Stimulated activated CD4-positive, alpha-beta T cell treated with anti-CD3 and anti-CD28 coated beads, Interleukin-2, amount 100 ng/mL, for 24 hours (primary cell): ENCODE measurements at regions not wholly inside any gene's neighbourhood (a gene's known extent, or its start where the extent isn't known, plus 50 kb on each side); places are given as distances from the start of the nearest gene placed in this dataset.
"Not testable (repeated sequence)": the region's sequence is repeated elsewhere in the genome, so short reads cannot be mapped to it uniquely, and the experiment has no call there.

Source experiments
- DNase-seq, 2 donors: peaks; one replicate each; pipeline ENCODE4 v3.0.0-alpha.2; 2020

- no peak for DNase-seq
Measured at GRCh38 chr2:163046615-163047014, 208.0 kb upstream of the KCNH7 start.

GRCh38 chr2:163045830-163046229, 207.3 kb upstream of the KCNH7 start:
- no peak for DNase-seq

GRCh38 chr2:163044114-163044513, 205.5 kb upstream of the KCNH7 start:
- DNase-seq, result no peak

- no peak for DNase-seq
Measured at GRCh38 chr2:163043201-163043600, 204.6 kb upstream of the KCNH7 start.

- DNase-seq, result no peak
Measured at GRCh38 chr2:163039266-163039665, 200.7 kb upstream of the KCNH7 start.

GRCh38 chr2:163028807-163029206, 190.2 kb upstream of the KCNH7 start:
- no peak for DNase-seq

GRCh38 chr2:163026136-163026775, 187.7 kb upstream of the KCNH7 start:
- DNase-seq, result not testable (repeated sequence)

GRCh38 chr2:163016882-163017281, 178.3 kb upstream of the KCNH7 start:
- not testable (repeated sequence) for DNase-seq

GRCh38 chr2:163011000-163011399, 172.4 kb upstream of the KCNH7 start:
- no peak for DNase-seq

GRCh38 chr2:163008642-163009041, 170.1 kb upstream of the KCNH7 start:
- DNase-seq, result no peak

GRCh38 chr2:162994718-162995117, 156.2 kb upstream of the KCNH7 start:
- no peak for DNase-seq

- no peak for DNase-seq
Measured at GRCh38 chr2:162992828-162993227, 154.3 kb upstream of the KCNH7 start.

- DNase-seq, result no peak
Measured at GRCh38 chr2:162989507-162989906, 150.9 kb upstream of the KCNH7 start.

- no peak for DNase-seq
Measured at GRCh38 chr2:162974771-162975170, 136.2 kb upstream of the KCNH7 start.

GRCh38 chr2:162972383-162972782, 133.8 kb upstream of the KCNH7 start:
- no peak for DNase-seq

- DNase-seq, result no peak
Measured at GRCh38 chr2:162968306-162968705, 129.7 kb upstream of the KCNH7 start.

GRCh38 chr2:162967811-162968210, 129.2 kb upstream of the KCNH7 start:
- DNase-seq, result no peak

GRCh38 chr2:162967147-162967546, 128.6 kb upstream of the KCNH7 start:
- no peak for DNase-seq

GRCh38 chr2:162965191-162965590, 126.6 kb upstream of the KCNH7 start:
- DNase-seq, result no peak

- DNase-seq, result no peak
Measured at GRCh38 chr2:162964513-162964912, 125.9 kb upstream of the KCNH7 start.

- DNase-seq, result no peak
Measured at GRCh38 chr2:162963156-162963555, 124.6 kb upstream of the KCNH7 start.

GRCh38 chr2:162945785-162946184, 107.2 kb upstream of the KCNH7 start:
- DNase-seq, result no peak

- no peak for DNase-seq
Measured at GRCh38 chr2:162938387-162938786, 99.8 kb upstream of the KCNH7 start.

- DNase-seq, result no peak
Measured at GRCh38 chr2:162934191-162934590, 95.6 kb upstream of the KCNH7 start.

- no peak for DNase-seq
Measured at GRCh38 chr2:162932416-162932815, 93.8 kb upstream of the KCNH7 start.

- no peak for DNase-seq
Measured at GRCh38 chr2:162929571-162929970, 91.0 kb upstream of the KCNH7 start.
